Mammary epithelial cell (primary cell): ENCODE measurements at regions not wholly inside any gene's neighbourhood (a gene's known extent, or its start where the extent isn't known, plus 50 kb on each side); places are given as distances from the start of the nearest gene placed in this dataset.

Source experiments
- EZH2 ChIP-seq: IDR thresholded peaks from 2 replicates; pipeline ENCODE4 v1.6.1; 2012; ENCODE audit warnings: low read length, inconsistent platforms, borderline replicate concordance
- TF ChIP-seq, protein P1 (sequence below), 2 donors: IDR thresholded peaks in 1 of 2; conservative IDR thresholded peaks in 1 of 2; 2 replicates each; pipeline ENCODE4 v1.5.1; 2011 to 2012; ENCODE audit warnings: inconsistent platforms in 2 of 2, low read length in 2 of 2, mild to moderate bottlenecking in 2 of 2, control low read depth in 1 of 2, low read depth in 1 of 2; ENCODE audit not compliant: insufficient read depth in 1 of 2; ENCODE audit errors: extremely low read depth in 1 of 2

- TF ChIP-seq, protein P1, sequence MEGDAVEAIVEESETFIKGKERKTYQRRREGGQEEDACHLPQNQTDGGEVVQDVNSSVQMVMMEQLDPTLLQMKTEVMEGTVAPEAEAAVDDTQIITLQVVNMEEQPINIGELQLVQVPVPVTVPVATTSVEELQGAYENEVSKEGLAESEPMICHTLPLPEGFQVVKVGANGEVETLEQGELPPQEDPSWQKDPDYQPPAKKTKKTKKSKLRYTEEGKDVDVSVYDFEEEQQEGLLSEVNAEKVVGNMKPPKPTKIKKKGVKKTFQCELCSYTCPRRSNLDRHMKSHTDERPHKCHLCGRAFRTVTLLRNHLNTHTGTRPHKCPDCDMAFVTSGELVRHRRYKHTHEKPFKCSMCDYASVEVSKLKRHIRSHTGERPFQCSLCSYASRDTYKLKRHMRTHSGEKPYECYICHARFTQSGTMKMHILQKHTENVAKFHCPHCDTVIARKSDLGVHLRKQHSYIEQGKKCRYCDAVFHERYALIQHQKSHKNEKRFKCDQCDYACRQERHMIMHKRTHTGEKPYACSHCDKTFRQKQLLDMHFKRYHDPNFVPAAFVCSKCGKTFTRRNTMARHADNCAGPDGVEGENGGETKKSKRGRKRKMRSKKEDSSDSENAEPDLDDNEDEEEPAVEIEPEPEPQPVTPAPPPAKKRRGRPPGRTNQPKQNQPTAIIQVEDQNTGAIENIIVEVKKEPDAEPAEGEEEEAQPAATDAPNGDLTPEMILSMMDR (conservative IDR thresholded peaks at IDR 0.05 in 1 of 2, IDR thresholded peaks at IDR 0.05 in 1 of 2; ENCODE audit: extremely low read depth in 1 of 2, insufficient read depth in 1 of 2, low read depth in 1 of 2, low read length in 2 of 2) = no peak
- no peak for TF ChIP-seq EZH2
These were observed 113.9 kb downstream of the LHX9 start for GRCh38 chr1:198031086-198031485.
